GM21786 (cell line): ENCODE measurements at regions not wholly inside any gene's neighbourhood (a gene's known extent, or its start where the extent isn't known, plus 50 kb on each side); places are given as distances from the start of the nearest gene placed in this dataset.

Source experiments
- ATAC-seq: cut with Tn5 transposase; IDR thresholded peaks from one replicate; pipeline ENCODE4 v1.9.1; 2021; ENCODE audit not compliant: unreplicated experiment

GRCh38 chr10:29063806-29064644 lies 224.8 kb upstream of the LYZL1 start:
- no peak for ATAC-seq

GRCh38 chr10:29064680-29065079 lies 224.2 kb upstream of the LYZL1 start:
- ATAC-seq, result no peak

- ATAC-seq, result no peak
Observed at GRCh38 chr10:29067161-29067560, 221.7 kb upstream of the LYZL1 start.

- no peak for ATAC-seq
Observed at GRCh38 chr10:29067628-29068027, 221.2 kb upstream of the LYZL1 start.

- no peak for ATAC-seq
Observed at GRCh38 chr10:29068302-29068701, 220.6 kb upstream of the LYZL1 start.

- no peak for ATAC-seq
Observed at GRCh38 chr10:29068966-29069365, 219.9 kb upstream of the LYZL1 start.

- no peak for ATAC-seq
Observed at GRCh38 chr10:29069941-29070340, 218.9 kb upstream of the LYZL1 start.

GRCh38 chr10:29078919-29079318 lies 210.0 kb upstream of the LYZL1 start:
- ATAC-seq, result no peak

GRCh38 chr10:29081231-29081630 lies 207.6 kb upstream of the LYZL1 start:
- no peak for ATAC-seq

GRCh38 chr10:29081951-29082685 lies 206.8 kb upstream of the LYZL1 start:
- no peak for ATAC-seq

GRCh38 chr10:29083096-29083495 lies 205.8 kb upstream of the LYZL1 start:
- ATAC-seq, result no peak

GRCh38 chr10:29084681-29085307 lies 204.1 kb upstream of the LYZL1 start:
- ATAC-seq, result no peak

GRCh38 chr10:29089091-29089490 lies 199.8 kb upstream of the LYZL1 start:
- no peak for ATAC-seq

GRCh38 chr10:29096303-29096824 lies 192.5 kb upstream of the LYZL1 start:
- no peak for ATAC-seq

GRCh38 chr10:29098423-29098822 lies 190.4 kb upstream of the LYZL1 start:
- no peak for ATAC-seq

- no peak for ATAC-seq
Observed at GRCh38 chr10:29099001-29099400, 189.9 kb upstream of the LYZL1 start.

GRCh38 chr10:29099415-29099814 lies 189.5 kb upstream of the LYZL1 start:
- ATAC-seq, result no peak

- no peak for ATAC-seq
Observed at GRCh38 chr10:29100505-29100904, 188.4 kb upstream of the LYZL1 start.

GRCh38 chr10:29102233-29102632 lies 186.6 kb upstream of the LYZL1 start:
- ATAC-seq, result no peak

GRCh38 chr10:29102636-29103035 lies 186.2 kb upstream of the LYZL1 start:
- no peak for ATAC-seq

GRCh38 chr10:29104661-29105399 lies 184.0 kb upstream of the LYZL1 start:
- ATAC-seq, result no peak
